AG10803 (cell line): ENCODE measurements at regions not wholly inside any gene's neighbourhood (a gene's known extent, or its start where the extent isn't known, plus 50 kb on each side); places are given as distances from the start of the nearest gene placed in this dataset.
A peak's percentile ranks its signal among the peaks of the same experiment; 100 is the strongest.

Experiments
- DNase-seq: peaks from one replicate; pipeline ENCODE4 v3.0.0; 2010; ENCODE audit warnings: low read depth
- H3K4me3 ChIP-seq: 2 replicates; pipeline ENCODE4 v1.5.1; 2011; ENCODE audit warnings: mild to moderate bottlenecking, low read length, control low read depth
- CTCF ChIP-seq: conservative IDR thresholded peaks from 2 replicates; pipeline ENCODE4 v1.5.1; 2011; ENCODE audit warnings: mild to moderate bottlenecking, low read length, control low read depth, inconsistent platforms

- TF ChIP-seq CTCF, result no peak
- no peak overlapping the region for H3K4me3 ChIP-seq
- DNase-seq, result peak; percentile 8
Observed at GRCh38 chr2:156883804-156884203, 373.7 kb upstream of the GALNT5 start.

GRCh38 chr2:156884216-156884615, 373.3 kb upstream of the GALNT5 start:
- TF ChIP-seq CTCF, result no peak
- DNase-seq, result no peak
- H3K4me3 ChIP-seq, result no peak overlapping the region

GRCh38 chr2:156890529-156891148, 366.9 kb upstream of the GALNT5 start:
- DNase-seq, result peak; percentile 1
- H3K4me3 ChIP-seq, result no peak overlapping the region
- no peak for TF ChIP-seq CTCF

GRCh38 chr2:156891609-156892008, 365.9 kb upstream of the GALNT5 start:
- TF ChIP-seq CTCF, result no peak
- DNase-seq, result no peak

GRCh38 chr2:156892467-156893281, 364.8 kb upstream of the GALNT5 start:
- peak; percentile 13 for DNase-seq
- TF ChIP-seq CTCF, result peak; percentile 50
- H3K4me3 ChIP-seq, result peak overlapping the region; percentile 37

More at GRCh38 chr2:156891609-156892008, 365.9 kb upstream of the GALNT5 start:
- no peak overlapping the region for H3K4me3 ChIP-seq

GRCh38 chr2:156896294-156896693, 361.2 kb upstream of the GALNT5 start:
- TF ChIP-seq CTCF, result no peak
- H3K4me3 ChIP-seq, result no peak overlapping the region
- peak; percentile 29 for DNase-seq

- H3K4me3 ChIP-seq, result no peak overlapping the region
- no peak for DNase-seq
- TF ChIP-seq CTCF, result no peak
Observed at GRCh38 chr2:156897548-156897947, 360.0 kb upstream of the GALNT5 start.
